H1 (cell line): ENCODE measurements at regions not wholly inside any gene's neighbourhood (a gene's known extent, or its start where the extent isn't known, plus 50 kb on each side); places are given as distances from the start of the nearest gene placed in this dataset.

Source experiments
- CTCF ChIA-PET: fragments of 300-600 bp; sonication (Branson Sonifier 250); formaldehyde crosslinking; loops from one replicate; lab custom pipeline; 2021; ENCODE audit not compliant: partially characterized antibody; lab: Charles Lee
- POLR2A ChIA-PET: fragments of 300-600 bp; sonication (Branson Sonifier 250); formaldehyde crosslinking; loops from one replicate; lab custom pipeline; 2021; ENCODE audit warnings: inconsistent platforms; ENCODE audit not compliant: partially characterized antibody; lab: Charles Lee
- DNase-seq, 2 experiments: peaks; one replicate each; pipeline versions ENCODE4 v3.0.0 to v3.0.0-alpha.2; 2010 to 2022; ENCODE audit warnings: low spot score in 2 of 2, low read depth in 1 of 2, mixed read lengths in 1 of 2
- FAIRE-seq: peaks from 2 replicates; lab custom pipeline; 2011; peaks lifted over from hg19 to GRCh38; lab: Jason Lieb, UNC
- H2AFZ ChIP-seq: 2 replicates; pipeline ENCODE4 v1.8.1; 2012; ENCODE audit warnings: low read length, inconsistent platforms
- H2AK5ac ChIP-seq: 2 replicates; pipeline ENCODE4 v1.6.1; 2013; ENCODE audit warnings: low read depth, low read length
- H2BK120ac ChIP-seq: replicated peaks from 2 replicates; pipeline ENCODE3; 2013; ENCODE audit warnings: low read depth, low read length, inconsistent platforms
- H2BK12ac ChIP-seq: 2 replicates; pipeline ENCODE4 v1.6.1; 2013; ENCODE audit warnings: low read depth, low read length
- H2BK15ac ChIP-seq: 2 replicates; pipeline ENCODE4 v1.6.1; 2013; ENCODE audit warnings: low read length
- H2BK20ac ChIP-seq: 2 replicates; pipeline ENCODE4 v1.6.1; 2013; ENCODE audit warnings: low read length
- H2BK5ac ChIP-seq: 2 replicates; pipeline ENCODE4 v1.6.1; 2013; ENCODE audit warnings: low read depth, low read length
- H3K14ac ChIP-seq: 2 replicates; pipeline ENCODE4 v1.6.1; 2013; ENCODE audit warnings: inconsistent platforms; ENCODE audit not compliant: insufficient read length
- H3K18ac ChIP-seq: 2 replicates; pipeline ENCODE4 v1.6.1; 2013; ENCODE audit warnings: low read length; ENCODE audit errors: extremely low read depth
- H3K23ac ChIP-seq: 2 replicates; pipeline ENCODE4 v1.6.1; 2013; ENCODE audit warnings: inconsistent platforms; ENCODE audit not compliant: insufficient read length
- H3K23me2 ChIP-seq: 2 replicates; pipeline ENCODE4 v1.6.1; 2013; ENCODE audit warnings: low read depth, low read length
- H3K27ac ChIP-seq: 2 replicates; pipeline ENCODE4 v1.6.1; 2011; ENCODE audit warnings: low read depth, low read length, inconsistent platforms
- H3K27me3 ChIP-seq, 4 experiments: replicated peaks in 1 of 4; 1 replicate in 1 of 4; 2 replicates in 3 of 4; pipeline versions ENCODE4 v1.6.1 to v1.8.1; 2011 to 2013; ENCODE audit warnings: low read length in 3 of 4, mild to moderate bottlenecking in 3 of 4, inconsistent platforms in 2 of 4, mixed read lengths in 2 of 4, moderate library complexity in 1 of 4; ENCODE audit not compliant: control insufficient read depth in 3 of 4, insufficient read depth in 3 of 4; ENCODE audit errors: extremely low read depth in 1 of 4
- H3K36me3 ChIP-seq, 4 experiments: 2 replicates each; pipeline versions ENCODE4 v1.6.1 to v1.8.1; 2011 to 2013; ENCODE audit warnings: mild to moderate bottlenecking in 4 of 4, low read length in 3 of 4, moderate library complexity in 2 of 4, control low read depth in 1 of 4, inconsistent platforms in 1 of 4; ENCODE audit not compliant: insufficient read depth in 4 of 4, control insufficient read depth in 2 of 4
- H3K4ac ChIP-seq: replicated peaks from 2 replicates; pipeline ENCODE3; 2013; ENCODE audit warnings: low read length, low read depth, mixed read lengths, inconsistent platforms; ENCODE audit not compliant: insufficient read length
- H3K4me1 ChIP-seq, 4 experiments: replicated peaks in 1 of 4; 1 replicate in 1 of 4; 2 replicates in 3 of 4; pipeline versions ENCODE4 v1.6.1 to v1.8.1; 2011 to 2013; ENCODE audit warnings: low read length in 3 of 4, inconsistent platforms in 2 of 4, mixed read lengths in 1 of 4; ENCODE audit not compliant: insufficient read depth in 4 of 4, control insufficient read depth in 3 of 4
- H3K4me2 ChIP-seq, 2 experiments: 2 replicates each; pipeline versions ENCODE4 v1.6.1 to v1.8.1; 2011 to 2013; ENCODE audit warnings: low read depth in 2 of 2, low read length in 2 of 2, control low read depth in 1 of 2, inconsistent platforms in 1 of 2, mild to moderate bottlenecking in 1 of 2; ENCODE audit not compliant: insufficient read depth in 1 of 2
- H3K4me3 ChIP-seq, 4 experiments: fragments of 200-600, 300-600 bp in 1 of 4; sonication (generic), shearing (Covaris generic), sonication (Bioruptor Twin) in 1 of 4; 2 replicates each; pipeline versions ENCODE4 v1.5.1 to v1.8.1; 2011 to 2016; ENCODE audit warnings: low read length in 4 of 4, low read depth in 3 of 4, control low read depth in 2 of 4, inconsistent platforms in 2 of 4, mild to moderate bottlenecking in 2 of 4, mixed read lengths in 1 of 4, moderate library complexity in 1 of 4; ENCODE audit not compliant: insufficient read depth in 2 of 4; ENCODE audit errors: extremely low read depth in 1 of 4
- H3K56ac ChIP-seq: replicated peaks from 2 replicates; pipeline ENCODE3; 2013; ENCODE audit warnings: low read depth, mild to moderate bottlenecking, mixed read lengths, low read length, inconsistent platforms; ENCODE audit not compliant: insufficient read length
- H3K79me1 ChIP-seq: 2 replicates; pipeline ENCODE4 v1.6.1; 2013; ENCODE audit warnings: low read depth, low read length, control low read depth
- H3K79me2 ChIP-seq, 2 experiments: 2 replicates each; pipeline versions ENCODE4 v1.6.1 to v1.8.1; 2012 to 2013; ENCODE audit warnings: low read length in 2 of 2, mild to moderate bottlenecking in 2 of 2, inconsistent platforms in 1 of 2; ENCODE audit not compliant: insufficient read depth in 2 of 2, control insufficient read depth in 1 of 2
- H3K9ac ChIP-seq, 4 experiments: replicated peaks in 1 of 4; 1 replicate in 1 of 4; 2 replicates in 3 of 4; pipeline versions ENCODE4 v1.6.1 to v1.8.1; 2011 to 2013; ENCODE audit warnings: low read depth in 3 of 4, low read length in 3 of 4, control low read depth in 2 of 4, mild to moderate bottlenecking in 2 of 4, moderate library complexity in 2 of 4, inconsistent platforms in 1 of 4; ENCODE audit errors: extremely low read depth in 1 of 4
- H3K9me3 ChIP-seq, 2 experiments: 2 replicates each; pipeline versions ENCODE4 v1.6.1 to v1.8.1; 2012 to 2013; ENCODE audit warnings: mild to moderate bottlenecking in 2 of 2, moderate library complexity in 2 of 2, control low read depth in 1 of 2, inconsistent platforms in 1 of 2, low read depth in 1 of 2, low read length in 1 of 2, mixed read lengths in 1 of 2; ENCODE audit not compliant: insufficient read depth in 2 of 2
- H4K20me1 ChIP-seq, 2 experiments: replicated peaks in 1 of 2; 2 replicates each; pipeline versions ENCODE3 to v1.8.1; 2011 to 2013; ENCODE audit warnings: inconsistent platforms in 2 of 2, low read length in 2 of 2, mild to moderate bottlenecking in 1 of 2; ENCODE audit not compliant: insufficient read depth in 2 of 2, control insufficient read depth in 1 of 2
- H4K5ac ChIP-seq: 2 replicates; pipeline ENCODE4 v1.6.1; 2013; ENCODE audit warnings: low read length, low read depth, mixed read lengths, inconsistent platforms; ENCODE audit not compliant: insufficient read length
- H4K8ac ChIP-seq: 2 replicates; pipeline ENCODE4 v1.8.0; 2013; ENCODE audit warnings: mild to moderate bottlenecking, moderate library complexity, low read length, inconsistent platforms; ENCODE audit not compliant: insufficient read depth; ENCODE audit errors: extremely low read depth
- H4K91ac ChIP-seq: replicated peaks from 2 replicates; pipeline ENCODE3; 2013; ENCODE audit warnings: low read length, mixed read lengths, inconsistent platforms; ENCODE audit not compliant: insufficient read length
- POLR2A ChIP-seq, 2 experiments: IDR thresholded peaks; 1 replicate in 1 of 2; 2 replicates in 1 of 2; pipeline ENCODE4 v1.6.1; 2011; ENCODE audit warnings: low read depth in 2 of 2, low read length in 2 of 2, mild to moderate bottlenecking in 2 of 2; ENCODE audit errors: control extremely low read depth in 1 of 2
- POU5F1 ChIP-seq: IDR thresholded peaks from 2 replicates; pipeline ENCODE4 v1.6.1; 2011; ENCODE audit warnings: low read depth, mild to moderate bottlenecking, low read length, moderate library complexity
- RBBP5 ChIP-seq: IDR thresholded peaks from 2 replicates; pipeline ENCODE4 v1.7.1; 2012; ENCODE audit warnings: low read depth, mild to moderate bottlenecking, inconsistent platforms, low read length, moderate library complexity, borderline replicate concordance
- WGBS, 2 experiments: shearing (Covaris generic) in 1 of 2; methylation state at CpG; one replicate each; pipeline versions ENCODE4 v1.1.6 to v1.1.7; 2013 to 2015; ENCODE audit warnings: low lambda C conversion rate in 2 of 2, mixed read lengths in 2 of 2, inconsistent platforms in 1 of 2, low coverage in 1 of 2, missing lambda C conversion rate in 1 of 2; ENCODE audit not compliant: insufficient replicate concordance in 2 of 2, insufficient coverage in 1 of 2, insufficient read length in 1 of 2; ENCODE audit errors: extremely low coverage in 1 of 2, missing lambda C conversion rate in 1 of 2; 5-methylcytosine and 5-hydroxymethylcytosine counted together
- TF ChIP-seq, protein P1 (sequence below): IDR thresholded peaks from 2 replicates; pipeline ENCODE4 v1.6.1; 2012; ENCODE audit warnings: inconsistent platforms

GRCh38 chr4:84024405-84024804, 474.7 kb downstream of the NKX6-1 start:
- no peak overlapping the region for H3K4me2 ChIP-seq
- H3K23me2 ChIP-seq, result no peaks in the 10 kb centered on the region
- WGBS, 2 experiments, result 56% methylated on average over 2 of the region's 2 CpGs; no CpG with 5 or more reads in 1 of the 2 experiments
- H3K18ac ChIP-seq, result no peak overlapping the region
- H4K20me1 ChIP-seq, result no peaks in the 10 kb centered on the region
- H3K23ac ChIP-seq, result no peak overlapping the region
- ChIA-PET CTCF (interaction anchor here (0.9 kb wide), 1 partner anchor 235 kb away, joined by 4 read pairs; no protein-coding TSS in a partner anchor), POLR2A (interaction anchor here (0.7 kb wide), 1 partner anchor 151 kb away, joined by 4 read pairs; no protein-coding TSS in a partner anchor)
- H3K4ac ChIP-seq, result no peak overlapping the region
- H3K27me3 ChIP-seq, result no peaks in the 10 kb centered on the region
- H3K36me3 ChIP-seq, result no peaks in the 10 kb centered on the region
- H4K8ac ChIP-seq, result no peak overlapping the region
- H3K4me3 ChIP-seq, result no peak overlapping the region
- H4K5ac ChIP-seq, result no peak overlapping the region
- no peak overlapping the region for H2AK5ac ChIP-seq
- no peaks in the 10 kb centered on the region for H3K79me2 ChIP-seq
- H2BK5ac ChIP-seq, result no peak overlapping the region
- no peak overlapping the region for H2AFZ ChIP-seq
- H3K56ac ChIP-seq, result no peak overlapping the region
- TF ChIP-seq, protein P1, sequence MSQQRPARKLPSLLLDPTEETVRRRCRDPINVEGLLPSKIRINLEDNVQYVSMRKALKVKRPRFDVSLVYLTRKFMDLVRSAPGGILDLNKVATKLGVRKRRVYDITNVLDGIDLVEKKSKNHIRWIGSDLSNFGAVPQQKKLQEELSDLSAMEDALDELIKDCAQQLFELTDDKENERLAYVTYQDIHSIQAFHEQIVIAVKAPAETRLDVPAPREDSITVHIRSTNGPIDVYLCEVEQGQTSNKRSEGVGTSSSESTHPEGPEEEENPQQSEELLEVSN, result no peak
- no peak for TF ChIP-seq POLR2A (IDR thresholded peaks at IDR 0.05; ENCODE audit: control extremely low read depth in 1 of 2, low read depth in 2 of 2, low read length in 2 of 2)
- TF ChIP-seq RBBP5, result no peak
- no peak for TF ChIP-seq POU5F1
- no peak for FAIRE-seq
- DNase-seq, result no peak
- H3K9ac ChIP-seq, result no peak overlapping the region
- H2BK12ac ChIP-seq, result no peak overlapping the region
- H3K14ac ChIP-seq, result no peak overlapping the region
- H2BK20ac ChIP-seq, result no peak overlapping the region
- H3K27ac ChIP-seq, result no peak overlapping the region
- H3K9me3 ChIP-seq, result no peaks in the 10 kb centered on the region
- no peak overlapping the region for H2BK120ac ChIP-seq
- no peak overlapping the region for H4K91ac ChIP-seq
- no peak overlapping the region for H2BK15ac ChIP-seq
- no peaks in the 10 kb centered on the region for H3K4me1 ChIP-seq
- no peaks in the 10 kb centered on the region for H3K79me1 ChIP-seq
